ENCODE measurements at regions not wholly inside any gene's neighbourhood (a gene's known extent, or its start where the extent isn't known, plus 50 kb on each side); places are given as distances from the start of the nearest gene placed in this dataset.

GRCh38 chr12:56840922-56841321 lies 77.8 kb downstream of the HSD17B6 start:
- no peak for DNase-seq (ENCODE audit: low spot score)
- no peak for TF ChIP-seq CTCF (IDR thresholded peaks at IDR 0.05; ENCODE audit: extremely low read depth, missing control alignments)

- peak; percentile 57 for TF ChIP-seq CTCF (IDR thresholded peaks at IDR 0.05; ENCODE audit: extremely low read depth, missing control alignments)
These were observed 76.8 kb downstream of the HSD17B6 start for GRCh38 chr12:56839915-56840325.

GRCh38 chr12:56839489-56839848 lies 76.3 kb downstream of the HSD17B6 start:
- DNase-seq (ENCODE audit: low spot score): no peak
- TF ChIP-seq CTCF (IDR thresholded peaks at IDR 0.05; ENCODE audit: extremely low read depth, missing control alignments): no peak

More at GRCh38 chr12:56839915-56840325, 76.8 kb downstream of the HSD17B6 start:
- DNase-seq (ENCODE audit: low spot score): peak; percentile 48

GRCh38 chr12:56838621-56839488 lies 75.7 kb downstream of the HSD17B6 start:
- no peak for TF ChIP-seq CTCF (IDR thresholded peaks at IDR 0.05; ENCODE audit: extremely low read depth, missing control alignments)
- DNase-seq (ENCODE audit: low spot score): no peak

All from GM20000 (cell line).